ENCODE measurements at regions not wholly inside any gene's neighbourhood (a gene's known extent, or its start where the extent isn't known, plus 50 kb on each side); places are given as distances from the start of the nearest gene placed in this dataset.
A peak's percentile ranks its signal among the peaks of the same experiment; 100 is the strongest.

GRCh38 chr4:14130551-14130950, 503.0 kb upstream of the BOD1L1 start:
- no peak overlapping the region for H3K4me3 ChIP-seq
- H3K9me2 ChIP-seq (ENCODE audit: insufficient read depth), result peaks cover 25% of the 10 kb centered on the region; the same call in 1 of the 2 replicates
- H3K27me3 ChIP-seq (ENCODE audit: insufficient read depth), result no peaks in the 10 kb centered on the region
- no peaks in the 10 kb centered on the region for H3K36me3 ChIP-seq (ENCODE audit: insufficient read depth)
- Mint-ChIP-seq H3K27me3 (ENCODE audit: insufficient read depth, low read depth, poor library complexity) (peaks cover 2% of the 10 kb centered on the region), H3K4me1 (no peaks in the 10 kb centered on the region), H3K9me3 (no peaks in the 10 kb centered on the region), H3K36me3 (ENCODE audit: low read depth) (no peaks in the 10 kb centered on the region), H3K4me3 (no peak overlapping the region), H3K27ac (no peak overlapping the region)
- H3K4me1 ChIP-seq (ENCODE audit: insufficient read depth), result no peaks in the 10 kb centered on the region
- no peak overlapping the region for H2AFZ ChIP-seq
- ATAC-seq, result no peak
- no peak for DNase-seq (ENCODE audit: low spot score)
- H4K20me1 ChIP-seq (replicated peaks; ENCODE audit: insufficient read depth), result no peaks in the 10 kb centered on the region
- H3K27ac ChIP-seq (ENCODE audit: low read depth), result no peak overlapping the region
- no peak overlapping the region for H3K4me2 ChIP-seq
- H3K79me2 ChIP-seq (replicated peaks; ENCODE audit: insufficient read depth), result no peaks in the 10 kb centered on the region
- no peaks in the 10 kb centered on the region for H3F3A ChIP-seq (replicated peaks; ENCODE audit: low read depth)
- TF ChIP-seq CTCF (conservative IDR thresholded peaks at IDR 0.05; ENCODE audit: low read depth in 2 of 2) (0 out of 4 replicates have a peak, but pooled peaks of 1 of the 2 experiments have one; percentile 1), JUNB (IDR thresholded peaks at IDR 0.05; ENCODE audit: unreplicated experiment) (no peak)

GRCh38 chr4:14131335-14131734, 503.8 kb upstream of the BOD1L1 start:
- H3K36me3 Mint-ChIP-seq (ENCODE audit: low read depth), result no peaks in the 10 kb centered on the region
- H3K9me3 Mint-ChIP-seq, result no peaks in the 10 kb centered on the region
- no peak overlapping the region for H3K27ac Mint-ChIP-seq
- Histone ChIP-seq H3K36me3 (ENCODE audit: insufficient read depth) (no peaks in the 10 kb centered on the region), H2AFZ (no peak overlapping the region), H3K4me2 (no peak overlapping the region), H3K79me2 (replicated peaks; ENCODE audit: insufficient read depth) (no peaks in the 10 kb centered on the region), H3K27me3 (ENCODE audit: insufficient read depth) (no peaks in the 10 kb centered on the region), H3F3A (replicated peaks; ENCODE audit: low read depth) (no peaks in the 10 kb centered on the region), H3K4me1 (ENCODE audit: insufficient read depth) (no peaks in the 10 kb centered on the region), H3K27ac (ENCODE audit: low read depth) (no peak overlapping the region), H3K4me3 (no peak overlapping the region), H3K9me2 (ENCODE audit: insufficient read depth) (peaks cover 22% of the 10 kb centered on the region; the same call in 1 of the 2 replicates), H4K20me1 (replicated peaks; ENCODE audit: insufficient read depth) (no peaks in the 10 kb centered on the region)
- ATAC-seq (no peak), DNase-seq (ENCODE audit: low spot score) (no peak)
- no peaks in the 10 kb centered on the region for H3K4me1 Mint-ChIP-seq
- H3K4me3 Mint-ChIP-seq, result no peak overlapping the region
- H3K27me3 Mint-ChIP-seq (ENCODE audit: insufficient read depth, low read depth, poor library complexity), result peaks cover 2% of the 10 kb centered on the region
- TF ChIP-seq EZH2 (IDR thresholded peaks at IDR 0.05; ENCODE audit: low read depth, unreplicated experiment), result no peak
- no peak for TF ChIP-seq ZNF331 (CRISPR knock-in tag; IDR thresholded peaks at IDR 0.05; ENCODE audit: low read depth)
- no peak for TF ChIP-seq NANOG (IDR thresholded peaks at IDR 0.05; ENCODE audit: borderline replicate concordance)
- no peak for TF ChIP-seq ZNF114 (CRISPR knock-in tag; IDR thresholded peaks at IDR 0.05)
- no peak for TF ChIP-seq CTCF (conservative IDR thresholded peaks at IDR 0.05; ENCODE audit: low read depth in 2 of 2)
- TF ChIP-seq ZNF462 (CRISPR knock-in tag; IDR thresholded peaks at IDR 0.05), result no peak
- no peak for TF ChIP-seq EZH2phosphoT487 (IDR thresholded peaks at IDR 0.05; ENCODE audit: unreplicated experiment)
- TF ChIP-seq JUNB (IDR thresholded peaks at IDR 0.05; ENCODE audit: unreplicated experiment), result no peak
- TF ChIP-seq POLR2AphosphoS5 (IDR thresholded peaks at IDR 0.05; ENCODE audit: low read depth), result no peak
- TF ChIP-seq CREB1 (CRISPR knock-in tag; IDR thresholded peaks at IDR 0.05; ENCODE audit: low read depth), result no peak
- no peak for TF ChIP-seq STAT1 (IDR thresholded peaks at IDR 0.05; ENCODE audit: unreplicated experiment)

Measured in GM23338 (cell line).